B cell (primary cell): ENCODE measurements at regions not wholly inside any gene's neighbourhood (a gene's known extent, or its start where the extent isn't known, plus 50 kb on each side); places are given as distances from the start of the nearest gene placed in this dataset.

Experiments used
- ATAC-seq: fragments of 200-7000 bp; cut with Tn5 transposase; one replicate; pipeline ENCODE4 v1.10.0; 2021; ENCODE audit warnings: low read depth, mild to moderate bottlenecking, moderate number of reproducible peaks, moderate library complexity
- CTCF ChIA-PET: fragments of 350-600 bp; sonication (Branson Sonifier 250); formaldehyde crosslinking; loops from one replicate; lab custom pipeline; 2021; ENCODE audit warnings: antibody characterized with exemption, inconsistent platforms; lab: Charles Lee
- POLR2A ChIA-PET: fragments of 350-600 bp; sonication (Branson Sonifier 250); formaldehyde crosslinking; loops from one replicate; lab custom pipeline; 2021; ENCODE audit warnings: antibody characterized with exemption; lab: Charles Lee
- DNase-seq: peaks from one replicate; pipeline ENCODE4 v3.0.0; 2013
- H2AFZ ChIP-seq: 2 replicates; pipeline ENCODE4 v1.6.1; 2012; ENCODE audit warnings: mild to moderate bottlenecking, low read depth, low read length; ENCODE audit not compliant: insufficient read depth, poor library complexity, severe bottlenecking
- H3K27ac ChIP-seq, 2 donors: 1 replicate in 1 of 2; 2 replicates in 1 of 2; pipeline ENCODE4 v1.5.1; 2012 to 2013; ENCODE audit warnings: low read length in 2 of 2, mild to moderate bottlenecking in 2 of 2, moderate library complexity in 1 of 2
- H3K27me3 ChIP-seq, 4 experiments: fragments of 200-600 bp in 1 of 4; sonication (generic) in 1 of 4; replicated peaks in 1 of 4; 1 replicate in 2 of 4; 2 replicates in 2 of 4; pipeline versions ENCODE4 v1.6.1 to v1.7.0; 2013 to 2016; ENCODE audit warnings: low read length in 3 of 4, mild to moderate bottlenecking in 2 of 4, mixed read lengths in 1 of 4, moderate library complexity in 1 of 4; ENCODE audit not compliant: insufficient read depth in 4 of 4, control insufficient read depth in 3 of 4; ENCODE audit errors: control extremely low read depth in 1 of 4
- H3K36me3 ChIP-seq, 2 experiments: replicated peaks in 1 of 2; 1 replicate in 1 of 2; 2 replicates in 1 of 2; pipeline versions ENCODE4 v1.6.1 to v1.7.1; 2013; ENCODE audit warnings: low read length in 1 of 2; ENCODE audit not compliant: insufficient read depth in 2 of 2, control insufficient read depth in 1 of 2; ENCODE audit errors: control extremely low read depth in 1 of 2, extremely low read depth in 1 of 2
- H3K4me1 ChIP-seq, 2 donors: fragments of 200-600 bp in 1 of 2; sonication (generic) in 1 of 2; 1 replicate in 1 of 2; 2 replicates in 1 of 2; pipeline versions ENCODE4 v1.5.1 to v1.6.1; 2013 to 2017; ENCODE audit warnings: low read length in 2 of 2; ENCODE audit not compliant: control insufficient read depth in 2 of 2, insufficient read depth in 2 of 2
- H3K4me2 ChIP-seq: replicated peaks from 2 replicates; pipeline ENCODE3; 2012; ENCODE audit warnings: mild to moderate bottlenecking, low read depth, low read length; ENCODE audit not compliant: poor library complexity, severe bottlenecking
- H3K4me3 ChIP-seq, 5 experiments: fragments of 200-600 bp in 1 of 5; sonication (generic) in 1 of 5; 1 replicate in 3 of 5; 2 replicates in 2 of 5; pipeline versions ENCODE4 v1.5.1 to v1.7.0; 2011 to 2016; ENCODE audit warnings: low read length in 4 of 5, mild to moderate bottlenecking in 4 of 5, low read depth in 2 of 5, control low read depth in 1 of 5, moderate library complexity in 1 of 5; ENCODE audit not compliant: insufficient read depth in 1 of 5; ENCODE audit errors: control extremely low read depth in 1 of 5, extremely low read depth in 1 of 5
- H3K79me2 ChIP-seq: fragments of 200-600 bp; sonication (generic); one replicate; pipeline ENCODE4 v1.6.0; 2016; ENCODE audit warnings: low read length; ENCODE audit not compliant: control insufficient read depth, insufficient read depth
- H3K9ac ChIP-seq: fragments of 200-600 bp; sonication (generic); 2 replicates; pipeline ENCODE4 v1.6.1; 2017; ENCODE audit warnings: mild to moderate bottlenecking, low read length, moderate library complexity
- H3K9me3 ChIP-seq, 3 donors: one replicate each; pipeline versions ENCODE4 v1.6.1 to v1.7.1; 2013; ENCODE audit warnings: low read length in 2 of 3; ENCODE audit not compliant: control insufficient read depth in 2 of 3, insufficient read depth in 1 of 3; ENCODE audit errors: control extremely low read depth in 1 of 3
- H4K20me1 ChIP-seq: 2 replicates; pipeline ENCODE4 v1.6.0; 2012; ENCODE audit warnings: mild to moderate bottlenecking, low read length; ENCODE audit not compliant: insufficient read depth, control insufficient read depth, poor library complexity, severe bottlenecking
- H3K27ac Mint-ChIP-seq: one replicate; pipeline ENCODE4 v1.8.0; 2021; ENCODE audit warnings: mixed read lengths
- H3K27me3 Mint-ChIP-seq: one replicate; pipeline ENCODE4 v1.8.0; 2021; ENCODE audit warnings: mixed read lengths
- H3K4me1 Mint-ChIP-seq: one replicate; pipeline ENCODE4 v1.8.0; 2021; ENCODE audit warnings: mixed read lengths
- H3K4me3 Mint-ChIP-seq: one replicate; pipeline ENCODE4 v1.8.0; 2021; ENCODE audit warnings: mixed read lengths
- H3K9me3 Mint-ChIP-seq: one replicate; pipeline ENCODE4 v1.8.0; 2022; ENCODE audit warnings: mixed read lengths; ENCODE audit not compliant: insufficient read depth
- CTCF ChIP-seq: fragments of 200-600 bp; IDR thresholded peaks from one replicate; pipeline ENCODE4 v1.8.0; 2022; ENCODE audit warnings: antibody characterized with exemption, mild to moderate bottlenecking
- EZH2 ChIP-seq: IDR thresholded peaks from 2 replicates; pipeline ENCODE4 v1.6.1; 2012; ENCODE audit warnings: borderline replicate concordance, low read depth, mild to moderate bottlenecking, moderate library complexity, low read length; ENCODE audit not compliant: insufficient read depth, poor library complexity, severe bottlenecking
- WGBS: methylation state at CpG from one replicate; pipeline ENCODE4 v1.1.5; 2013; ENCODE audit warnings: missing lambda C conversion rate; ENCODE audit not compliant: insufficient coverage; 5-methylcytosine and 5-hydroxymethylcytosine counted together
- intact Hi-C: fragments of 100-400 bp; cut with micrococcal nuclease; formaldehyde crosslinking; loops from one replicate; pipeline ENCODE4 v1.10.0; 2022

GRCh38 chr7:24178811-24179570 lies 105.0 kb upstream of the NPY start:
- no peak for ATAC-seq
- no peaks in the 10 kb centered on the region for H3K9me3 Mint-ChIP-seq
- WGBS, result 90% methylated on average over 4 of the region's 5 CpGs
- no peaks in the 10 kb centered on the region for H4K20me1 ChIP-seq
- no peak overlapping the region for H3K27ac ChIP-seq
- H3K27me3 Mint-ChIP-seq, result peaks cover 14% of the 10 kb centered on the region
- H3K9me3 ChIP-seq, result no peaks in the 10 kb centered on the region
- CTCF ChIA-PET, result no interaction called here
- intact Hi-C loops, result no loop called here
- POLR2A ChIA-PET, result no interaction called here
- no peaks in the 10 kb centered on the region for H3K4me1 ChIP-seq
- H3K4me1 Mint-ChIP-seq, result no peaks in the 10 kb centered on the region
- H3K27ac Mint-ChIP-seq, result no peak overlapping the region
- H3K4me2 ChIP-seq, result no peak overlapping the region
- H3K36me3 ChIP-seq, result no peaks in the 10 kb centered on the region
- H3K79me2 ChIP-seq, result no peaks in the 10 kb centered on the region
- no peak overlapping the region for H3K4me3 ChIP-seq
- no peak overlapping the region for H2AFZ ChIP-seq
- peaks cover 0 to 3% (median 0%) of the 10 kb centered on the region in 4 experiments for H3K27me3 ChIP-seq
- H3K4me3 Mint-ChIP-seq, result no peak overlapping the region
- TF ChIP-seq EZH2, result no peak
- TF ChIP-seq CTCF, result no peak
- no peak overlapping the region for H3K9ac ChIP-seq
- no peak for DNase-seq

- Mint-ChIP-seq H3K27me3 (peaks cover 20% of the 10 kb centered on the region), H3K27ac (no peak overlapping the region), H3K4me1 (no peaks in the 10 kb centered on the region), H3K4me3 (no peak overlapping the region), H3K9me3 (no peaks in the 10 kb centered on the region)
- Histone ChIP-seq H3K4me2 (no peak overlapping the region), H3K4me1 (no peaks in the 10 kb centered on the region), H3K36me3 (no peaks in the 10 kb centered on the region), H3K4me3 (no peak overlapping the region), H4K20me1 (no peaks in the 10 kb centered on the region), H3K27me3 (no peaks in the 10 kb centered on the region), H3K9ac (no peak overlapping the region), H2AFZ (no peak overlapping the region), H3K9me3 (no peaks in the 10 kb centered on the region), H3K79me2 (no peaks in the 10 kb centered on the region), H3K27ac (no peak overlapping the region)
- ATAC-seq (no peak), DNase-seq (no peak)
- CTCF ChIA-PET, result interaction anchor here (1.1 kb wide), 1 partner anchor 9 kb away, joined by 3 read pairs; no protein-coding TSS in a partner anchor
- TF ChIP-seq EZH2, result no peak
- TF ChIP-seq CTCF, result no peak
- WGBS, result no CpG with 5 or more reads among the region's 3 CpGs
- intact Hi-C loops, result no loop called here
- POLR2A ChIA-PET, result no interaction called here
Observed at GRCh38 chr7:24191362-24191761, 92.6 kb upstream of the NPY start.
